ENCODE measurements at regions not wholly inside any gene's neighbourhood (a gene's known extent, or its start where the extent isn't known, plus 50 kb on each side); places are given as distances from the start of the nearest gene placed in this dataset.
A peak's percentile ranks its signal among the peaks of the same experiment; 100 is the strongest.
"Not testable (repeated sequence)": the region's sequence is repeated elsewhere in the genome, so short reads cannot be mapped to it uniquely, and the experiment has no call there.

DNA sequence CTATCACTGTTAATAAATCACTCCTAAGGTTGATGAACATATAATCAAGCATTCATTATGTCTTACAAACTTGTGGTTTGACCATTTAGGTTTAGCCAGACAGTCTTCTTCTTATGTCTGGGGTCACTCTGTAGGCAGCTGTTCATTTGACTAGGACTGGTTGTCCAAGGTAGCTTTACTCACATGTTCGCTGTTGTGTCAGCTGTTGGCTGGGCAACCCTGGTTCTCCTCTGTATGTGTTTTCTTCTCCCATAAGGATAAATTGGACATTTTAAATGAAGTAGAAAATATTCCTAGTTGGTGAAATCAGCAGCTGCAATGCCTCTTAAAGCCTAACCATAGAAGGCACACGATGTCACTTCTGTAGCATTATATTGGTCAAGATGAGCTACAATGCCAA, 635.1 kb downstream of the EPHA3 start:
- no CpG with 5 or more reads among the region's 2 CpGs for WGBS, 2 donors (ENCODE audit: extremely low coverage in 2 of 2, insufficient read length in 2 of 2, insufficient replicate concordance in 1 of 2)
- H3K9me3 ChIP-seq (replicated peaks in 1 of 2; ENCODE audit: control insufficient read depth in 2 of 2, insufficient read depth in 1 of 2, low read depth in 1 of 2, low read length in 2 of 2): no peaks in the 10 kb centered on the region

DNA sequence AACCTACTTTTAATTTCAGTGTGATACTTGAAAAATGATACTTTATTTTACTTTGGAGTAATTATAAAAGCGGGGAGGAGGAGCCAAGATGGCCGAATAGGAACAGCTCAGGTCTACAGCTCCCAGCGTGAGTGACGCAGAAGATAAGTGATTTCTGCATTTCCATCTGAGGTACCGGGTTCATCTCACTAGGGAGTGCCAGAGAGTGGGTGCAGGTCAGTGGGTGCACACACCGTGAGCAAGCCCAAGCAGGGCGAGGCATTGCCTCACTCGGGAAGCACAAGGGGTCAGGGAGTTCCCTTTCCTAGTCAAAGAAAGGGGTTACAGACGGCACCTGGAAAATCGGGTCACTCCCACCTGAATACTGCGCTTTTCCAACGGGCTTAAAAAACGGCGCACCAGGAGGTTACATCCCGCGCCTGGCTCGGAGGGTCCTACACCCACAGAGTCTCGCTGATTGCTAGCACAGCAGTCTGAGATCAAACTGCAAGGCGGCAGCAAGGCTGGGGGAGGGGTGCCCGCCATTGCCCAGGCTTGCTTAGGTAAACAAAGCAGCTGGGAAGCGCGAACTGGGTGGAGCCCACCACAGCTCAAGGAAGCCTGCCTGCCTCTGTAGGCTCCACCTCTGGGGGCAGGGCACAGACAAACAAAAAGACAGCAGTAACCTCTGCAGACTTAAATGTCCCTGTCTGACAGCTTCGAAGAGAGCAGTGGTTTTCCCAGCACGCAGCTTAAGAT, 640.3 kb downstream of the EPHA3 start:
- not testable (repeated sequence) for H3K27me3 ChIP-seq (ENCODE audit: control insufficient read depth in 3 of 3, insufficient read depth in 3 of 3, low read depth in 1 of 3, low read length in 3 of 3); H3K4me1 ChIP-seq (ENCODE audit: control insufficient read depth in 2 of 2, insufficient read depth in 1 of 2, low read depth in 1 of 2, low read length in 2 of 2); H2BK5ac ChIP-seq (ENCODE audit: low read length); H3K9me3 ChIP-seq (replicated peaks in 1 of 2; ENCODE audit: control insufficient read depth in 2 of 2, insufficient read depth in 1 of 2, low read depth in 1 of 2, low read length in 2 of 2); H3K4me2 ChIP-seq (ENCODE audit: insufficient read depth, low read length, poor library complexity, severe bottlenecking); H2BK15ac ChIP-seq (ENCODE audit: low read length); H3K9ac ChIP-seq (ENCODE audit: low read depth, low read length, poor library complexity); H3K23ac ChIP-seq (ENCODE audit: low read depth, low read length, poor library complexity); H4K91ac ChIP-seq (ENCODE audit: low read depth, low read length, poor library complexity); H3K18ac ChIP-seq (ENCODE audit: low read length); H3K4me3 ChIP-seq (ENCODE audit: low read length in 2 of 2); H3K79me1 ChIP-seq (ENCODE audit: low read depth, low read length); H4K8ac ChIP-seq (ENCODE audit: low read depth, low read length); H2BK12ac ChIP-seq (ENCODE audit: low read length); H2BK120ac ChIP-seq (ENCODE audit: low read depth, low read length); H3K4ac ChIP-seq (ENCODE audit: low read length); DNase-seq (ENCODE audit: low spot score); H2AK5ac ChIP-seq (ENCODE audit: low read depth, low read length); H3K14ac ChIP-seq (ENCODE audit: low read length); H3K27ac ChIP-seq (replicated peaks; ENCODE audit: low read length); H3K36me3 ChIP-seq (replicated peaks in 1 of 2; ENCODE audit: control insufficient read depth in 2 of 2, insufficient read depth in 2 of 2, low read length in 2 of 2)
- no CpG with 5 or more reads among the region's 24 CpGs for WGBS, 2 donors (ENCODE audit: extremely low coverage in 2 of 2, insufficient read length in 2 of 2, insufficient replicate concordance in 1 of 2)
- H2AFZ ChIP-seq (ENCODE audit: low read length): peak overlapping the region; percentile 40

More for the DNA sequence above, 635.1 kb downstream of the EPHA3 start:
- H3K27ac ChIP-seq (replicated peaks; ENCODE audit: low read length): no peak overlapping the region
- no peak overlapping the region for H3K23ac ChIP-seq (ENCODE audit: low read depth, low read length, poor library complexity)
- no peak overlapping the region for H4K91ac ChIP-seq (ENCODE audit: low read depth, low read length, poor library complexity)
- no peak overlapping the region for H2BK5ac ChIP-seq (ENCODE audit: low read length)
- no peak overlapping the region for H3K4me2 ChIP-seq (ENCODE audit: insufficient read depth, low read length, poor library complexity, severe bottlenecking)
- no peak overlapping the region for H2AFZ ChIP-seq (ENCODE audit: low read length)
- H2BK12ac ChIP-seq (ENCODE audit: low read length): no peak overlapping the region
- H3K9ac ChIP-seq (ENCODE audit: low read depth, low read length, poor library complexity): no peak overlapping the region
- no peak overlapping the region for H3K4me3 ChIP-seq (ENCODE audit: low read length in 2 of 2)
- DNase-seq (ENCODE audit: low spot score): no peak
- no peaks in the 10 kb centered on the region for H3K4me1 ChIP-seq (ENCODE audit: control insufficient read depth in 2 of 2, insufficient read depth in 1 of 2, low read depth in 1 of 2, low read length in 2 of 2)
- H4K8ac ChIP-seq (ENCODE audit: low read depth, low read length): no peak overlapping the region
- no peaks in the 10 kb centered on the region for H3K79me1 ChIP-seq (ENCODE audit: low read depth, low read length)
- no peak overlapping the region for H2AK5ac ChIP-seq (ENCODE audit: low read depth, low read length)
- no peak overlapping the region for H3K18ac ChIP-seq (ENCODE audit: low read length)
- H2BK120ac ChIP-seq (ENCODE audit: low read depth, low read length): no peak overlapping the region
- no peak overlapping the region for H2BK15ac ChIP-seq (ENCODE audit: low read length)
- H3K36me3 ChIP-seq (replicated peaks in 1 of 2; ENCODE audit: control insufficient read depth in 2 of 2, insufficient read depth in 2 of 2, low read length in 2 of 2): no peaks in the 10 kb centered on the region
- no peak overlapping the region for H3K4ac ChIP-seq (ENCODE audit: low read length)
- H3K27me3 ChIP-seq (ENCODE audit: control insufficient read depth in 3 of 3, insufficient read depth in 3 of 3, low read depth in 1 of 3, low read length in 3 of 3): no peaks in the 10 kb centered on the region
- H3K14ac ChIP-seq (ENCODE audit: low read length): no peak overlapping the region

DNA sequence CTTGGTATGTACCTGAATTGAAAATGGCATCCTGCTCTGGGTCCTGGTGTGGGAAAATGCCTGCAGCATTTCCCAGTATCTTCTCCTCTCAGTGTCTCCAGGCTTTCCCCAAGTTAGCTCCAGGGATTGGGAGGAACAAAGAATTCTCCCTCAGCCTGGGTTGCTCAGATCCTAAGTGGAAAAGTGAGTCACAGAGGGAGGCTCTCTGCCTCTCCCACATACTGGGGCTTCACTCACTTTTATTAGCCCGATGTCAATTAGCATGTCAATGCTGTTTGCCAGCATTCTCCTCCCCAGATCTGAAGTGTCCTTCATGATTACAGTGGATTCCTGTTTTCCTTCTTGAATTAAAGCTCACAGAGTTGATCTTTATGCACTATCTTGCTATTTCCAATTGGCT, 655.0 kb downstream of the EPHA3 start:
- H2AK5ac ChIP-seq (ENCODE audit: low read depth, low read length): no peak overlapping the region
- H2BK15ac ChIP-seq (ENCODE audit: low read length): no peak overlapping the region
- no peak overlapping the region for H2BK120ac ChIP-seq (ENCODE audit: low read depth, low read length)
- H4K8ac ChIP-seq (ENCODE audit: low read depth, low read length): no peak overlapping the region
- DNase-seq (ENCODE audit: low spot score): no peak
- no peak overlapping the region for H3K14ac ChIP-seq (ENCODE audit: low read length)
- peak overlapping the region; percentile 59 for H2AFZ ChIP-seq (ENCODE audit: low read length)
- no peaks in the 10 kb centered on the region for H3K36me3 ChIP-seq (replicated peaks in 1 of 2; ENCODE audit: control insufficient read depth in 2 of 2, insufficient read depth in 2 of 2, low read length in 2 of 2)
- H3K27ac ChIP-seq (replicated peaks; ENCODE audit: low read length): no peak overlapping the region
- H2BK5ac ChIP-seq (ENCODE audit: low read length): no peak overlapping the region
- no peak overlapping the region for H3K9ac ChIP-seq (ENCODE audit: low read depth, low read length, poor library complexity)
- H3K4me3 ChIP-seq (ENCODE audit: low read length in 2 of 2): no peak overlapping the region
- no peak overlapping the region for H3K4me2 ChIP-seq (ENCODE audit: insufficient read depth, low read length, poor library complexity, severe bottlenecking)
- H3K4ac ChIP-seq (ENCODE audit: low read length): no peak overlapping the region
- H3K4me1 ChIP-seq (ENCODE audit: control insufficient read depth in 2 of 2, insufficient read depth in 1 of 2, low read depth in 1 of 2, low read length in 2 of 2): no peaks in the 10 kb centered on the region
- H3K18ac ChIP-seq (ENCODE audit: low read length): no peak overlapping the region
- H3K9me3 ChIP-seq (replicated peaks in 1 of 2; ENCODE audit: control insufficient read depth in 2 of 2, insufficient read depth in 1 of 2, low read depth in 1 of 2, low read length in 2 of 2): peaks cover 2% of the 10 kb centered on the region in 2 donors
- H3K23ac ChIP-seq (ENCODE audit: low read depth, low read length, poor library complexity): no peak overlapping the region
- H4K91ac ChIP-seq (ENCODE audit: low read depth, low read length, poor library complexity): no peak overlapping the region
- H2BK12ac ChIP-seq (ENCODE audit: low read length): no peak overlapping the region
- H3K27me3 ChIP-seq (ENCODE audit: control insufficient read depth in 3 of 3, insufficient read depth in 3 of 3, low read depth in 1 of 3, low read length in 3 of 3): no peaks in the 10 kb centered on the region
- no peaks in the 10 kb centered on the region for H3K79me1 ChIP-seq (ENCODE audit: low read depth, low read length)
- WGBS, 2 donors (ENCODE audit: extremely low coverage in 2 of 2, insufficient read length in 2 of 2, insufficient replicate concordance in 1 of 2): no CpG with 5 or more reads among the region's 1 CpG

DNA sequence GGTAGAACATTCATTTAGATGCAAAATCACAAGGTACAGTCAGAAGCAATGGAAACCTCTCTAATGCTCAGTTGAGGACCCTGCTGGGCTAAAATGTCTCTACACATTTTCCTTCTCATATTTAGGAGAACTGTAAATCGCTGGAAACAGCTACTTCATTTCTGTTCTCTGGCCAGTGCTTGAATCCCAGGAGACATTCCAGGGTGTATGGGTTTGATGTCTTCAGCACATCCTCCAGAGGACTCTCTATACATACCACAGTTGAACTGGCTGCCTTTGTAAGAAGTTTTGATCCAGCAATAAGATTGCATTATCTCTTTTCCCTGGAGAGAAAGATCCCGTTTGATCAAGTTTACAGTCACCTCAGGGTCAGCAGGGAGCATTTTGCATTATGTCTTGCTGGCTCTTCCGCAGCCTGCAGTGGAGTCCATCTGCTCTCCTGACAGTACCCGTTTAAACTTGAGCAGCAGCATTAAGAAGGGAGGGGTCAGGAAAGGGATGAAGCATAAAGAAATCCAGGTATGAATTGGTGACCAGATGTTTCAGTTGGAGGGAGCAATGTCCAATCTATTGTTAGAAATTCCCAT, 676.0 kb downstream of the EPHA3 start:
- no peaks in the 10 kb centered on the region for H3K4me1 ChIP-seq (ENCODE audit: control insufficient read depth in 2 of 2, insufficient read depth in 1 of 2, low read depth in 1 of 2, low read length in 2 of 2)
- no peak overlapping the region for H3K9ac ChIP-seq (ENCODE audit: low read depth, low read length, poor library complexity)
- H3K23ac ChIP-seq (ENCODE audit: low read depth, low read length, poor library complexity): no peak overlapping the region
- H3K79me1 ChIP-seq (ENCODE audit: low read depth, low read length): no peaks in the 10 kb centered on the region
- H3K4me3 ChIP-seq (ENCODE audit: low read length in 2 of 2): no peak overlapping the region
- H3K9me3 ChIP-seq (replicated peaks in 1 of 2; ENCODE audit: control insufficient read depth in 2 of 2, insufficient read depth in 1 of 2, low read depth in 1 of 2, low read length in 2 of 2): no peaks in the 10 kb centered on the region
- no peak overlapping the region for H4K8ac ChIP-seq (ENCODE audit: low read depth, low read length)
- no CpG with 5 or more reads among the region's 4 CpGs for WGBS, 2 donors (ENCODE audit: extremely low coverage in 2 of 2, insufficient read length in 2 of 2, insufficient replicate concordance in 1 of 2)
- H3K27me3 ChIP-seq (ENCODE audit: control insufficient read depth in 3 of 3, insufficient read depth in 3 of 3, low read depth in 1 of 3, low read length in 3 of 3): no peaks in the 10 kb centered on the region
- H2BK15ac ChIP-seq (ENCODE audit: low read length): no peak overlapping the region
- no peak overlapping the region for H3K18ac ChIP-seq (ENCODE audit: low read length)
- no peak overlapping the region for H2BK120ac ChIP-seq (ENCODE audit: low read depth, low read length)
- H3K14ac ChIP-seq (ENCODE audit: low read length): no peak overlapping the region
- no peak overlapping the region for H2BK12ac ChIP-seq (ENCODE audit: low read length)
- H4K91ac ChIP-seq (ENCODE audit: low read depth, low read length, poor library complexity): no peak overlapping the region
- no peaks in the 10 kb centered on the region for H3K36me3 ChIP-seq (replicated peaks in 1 of 2; ENCODE audit: control insufficient read depth in 2 of 2, insufficient read depth in 2 of 2, low read length in 2 of 2)
- H3K4me2 ChIP-seq (ENCODE audit: insufficient read depth, low read length, poor library complexity, severe bottlenecking): no peak overlapping the region
- H3K4ac ChIP-seq (ENCODE audit: low read length): no peak overlapping the region
- no peak overlapping the region for H3K27ac ChIP-seq (replicated peaks; ENCODE audit: low read length)
- no peak overlapping the region for H2BK5ac ChIP-seq (ENCODE audit: low read length)
- no peak overlapping the region for H2AFZ ChIP-seq (ENCODE audit: low read length)
- H2AK5ac ChIP-seq (ENCODE audit: low read depth, low read length): no peak overlapping the region
- DNase-seq (ENCODE audit: low spot score): no peak
